ENCODE measurements at regions not wholly inside any gene's neighbourhood (a gene's known extent, or its start where the extent isn't known, plus 50 kb on each side); places are given as distances from the start of the nearest gene placed in this dataset.

- H3K4me3 Mint-ChIP-seq = no peak overlapping the region
- TF ChIP-seq, protein P1, sequence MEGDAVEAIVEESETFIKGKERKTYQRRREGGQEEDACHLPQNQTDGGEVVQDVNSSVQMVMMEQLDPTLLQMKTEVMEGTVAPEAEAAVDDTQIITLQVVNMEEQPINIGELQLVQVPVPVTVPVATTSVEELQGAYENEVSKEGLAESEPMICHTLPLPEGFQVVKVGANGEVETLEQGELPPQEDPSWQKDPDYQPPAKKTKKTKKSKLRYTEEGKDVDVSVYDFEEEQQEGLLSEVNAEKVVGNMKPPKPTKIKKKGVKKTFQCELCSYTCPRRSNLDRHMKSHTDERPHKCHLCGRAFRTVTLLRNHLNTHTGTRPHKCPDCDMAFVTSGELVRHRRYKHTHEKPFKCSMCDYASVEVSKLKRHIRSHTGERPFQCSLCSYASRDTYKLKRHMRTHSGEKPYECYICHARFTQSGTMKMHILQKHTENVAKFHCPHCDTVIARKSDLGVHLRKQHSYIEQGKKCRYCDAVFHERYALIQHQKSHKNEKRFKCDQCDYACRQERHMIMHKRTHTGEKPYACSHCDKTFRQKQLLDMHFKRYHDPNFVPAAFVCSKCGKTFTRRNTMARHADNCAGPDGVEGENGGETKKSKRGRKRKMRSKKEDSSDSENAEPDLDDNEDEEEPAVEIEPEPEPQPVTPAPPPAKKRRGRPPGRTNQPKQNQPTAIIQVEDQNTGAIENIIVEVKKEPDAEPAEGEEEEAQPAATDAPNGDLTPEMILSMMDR (IDR thresholded peaks at IDR 0.05; ENCODE audit: unreplicated experiment in 3 of 3) = no peak
- H3K27me3 Mint-ChIP-seq (ENCODE audit: low read depth) = no peaks in the 10 kb centered on the region
- H3K36me3 Mint-ChIP-seq (ENCODE audit: low read depth) = no peaks in the 10 kb centered on the region
- no peak overlapping the region for H3K27ac Mint-ChIP-seq
- no peaks in the 10 kb centered on the region for H3K4me1 Mint-ChIP-seq
- H3K9me3 Mint-ChIP-seq = no peaks in the 10 kb centered on the region
Observed at GRCh38 chr16:59052231-59052630, 318.1 kb upstream of the GOT2 start.

- Mint-ChIP-seq H3K36me3 (ENCODE audit: low read depth) (no peaks in the 10 kb centered on the region), H3K4me1 (no peaks in the 10 kb centered on the region), H3K9me3 (no peaks in the 10 kb centered on the region), H3K4me3 (no peak overlapping the region), H3K27me3 (ENCODE audit: low read depth) (no peaks in the 10 kb centered on the region), H3K27ac (no peak overlapping the region)
- TF ChIP-seq, protein P1 (IDR thresholded peaks at IDR 0.05; ENCODE audit: unreplicated experiment in 3 of 3) = no peak
Observed at GRCh38 chr16:59048876-59049275, 314.8 kb upstream of the GOT2 start.

GRCh38 chr16:59047114-59047513 is 313.0 kb upstream of the GOT2 start:
- Mint-ChIP-seq H3K36me3 (ENCODE audit: low read depth) (no peaks in the 10 kb centered on the region), H3K4me1 (no peaks in the 10 kb centered on the region), H3K9me3 (no peaks in the 10 kb centered on the region), H3K27me3 (ENCODE audit: low read depth) (peaks cover 6% of the 10 kb centered on the region), H3K27ac (no peak overlapping the region), H3K4me3 (no peak overlapping the region)
- TF ChIP-seq, protein P1 (IDR thresholded peaks at IDR 0.05; ENCODE audit: unreplicated experiment in 3 of 3) = no peak

DNA sequence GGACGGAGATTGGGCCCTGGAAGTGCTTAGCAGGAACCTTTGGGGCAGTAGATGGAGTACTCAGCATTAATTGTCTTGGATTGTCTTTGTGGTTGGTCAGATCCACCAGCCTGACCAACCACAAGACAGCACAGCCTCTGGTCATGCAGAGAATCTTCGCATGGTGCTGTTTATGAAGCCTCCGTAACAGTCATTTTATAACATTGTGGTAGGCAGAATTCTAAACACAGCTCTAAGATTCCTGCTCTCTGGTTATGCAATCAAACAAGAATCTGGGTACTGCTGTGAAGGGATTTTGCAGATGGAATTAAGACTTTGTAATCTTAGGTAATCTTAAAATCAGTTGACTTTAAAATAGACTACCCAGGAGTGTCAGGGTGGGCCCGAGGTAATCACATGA is 312.2 kb upstream of the GOT2 start:
- TF ChIP-seq, protein P1 (IDR thresholded peaks at IDR 0.05; ENCODE audit: unreplicated experiment in 3 of 3) = no peak
- Mint-ChIP-seq H3K27ac (no peak overlapping the region), H3K9me3 (no peaks in the 10 kb centered on the region), H3K4me1 (no peaks in the 10 kb centered on the region), H3K4me3 (no peak overlapping the region), H3K36me3 (ENCODE audit: low read depth) (no peaks in the 10 kb centered on the region), H3K27me3 (ENCODE audit: low read depth) (peaks cover 6% of the 10 kb centered on the region)

DNA sequence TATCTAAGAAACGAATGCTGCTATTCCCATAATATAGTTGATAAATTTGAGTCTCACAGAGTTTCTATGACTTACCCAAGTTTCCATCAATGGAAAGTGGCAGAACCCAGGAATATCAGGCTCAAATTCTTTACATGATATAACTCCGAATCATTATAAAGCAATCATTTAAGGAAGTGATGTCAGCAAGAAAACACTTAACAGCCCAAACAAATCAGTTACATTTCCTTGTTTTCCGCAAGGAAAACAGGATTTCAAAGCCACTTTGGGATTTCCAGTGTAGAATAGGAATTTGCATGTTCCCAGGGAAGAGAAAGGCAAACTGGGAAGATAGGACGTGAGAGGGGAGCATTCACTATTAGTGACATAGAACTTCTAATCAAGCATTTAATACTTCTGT is 311.4 kb upstream of the GOT2 start:
- H3K9me3 Mint-ChIP-seq = no peaks in the 10 kb centered on the region
- TF ChIP-seq, protein P1 (IDR thresholded peaks at IDR 0.05; ENCODE audit: unreplicated experiment in 3 of 3) = no peak

DNA sequence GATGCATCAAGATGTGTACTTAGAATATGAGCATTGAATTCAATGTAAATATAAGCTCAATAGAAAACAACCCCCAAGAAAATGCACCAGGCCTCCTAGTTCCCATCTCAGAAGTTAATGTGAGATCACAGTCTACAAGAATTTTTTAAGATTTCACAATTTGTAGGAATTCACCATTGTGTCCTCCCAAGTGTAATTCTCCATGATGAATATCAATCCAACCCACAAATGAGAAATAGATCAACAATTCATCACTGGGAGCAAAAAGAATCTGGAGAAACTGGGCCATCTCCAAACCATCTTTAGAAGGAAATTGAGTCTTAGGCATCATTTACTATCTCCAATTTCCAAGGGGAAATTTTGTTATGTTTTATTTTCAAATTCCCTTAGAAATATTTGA is 310.5 kb upstream of the GOT2 start:
- peaks cover 6% of the 10 kb centered on the region for H3K27me3 Mint-ChIP-seq (ENCODE audit: low read depth)
- no peaks in the 10 kb centered on the region for H3K9me3 Mint-ChIP-seq
- no peaks in the 10 kb centered on the region for H3K36me3 Mint-ChIP-seq (ENCODE audit: low read depth)
- H3K4me1 Mint-ChIP-seq = no peaks in the 10 kb centered on the region
- no peak overlapping the region for H3K4me3 Mint-ChIP-seq
- TF ChIP-seq, protein P1 (IDR thresholded peaks at IDR 0.05; ENCODE audit: unreplicated experiment in 3 of 3) = no peak
- no peak overlapping the region for H3K27ac Mint-ChIP-seq

More for the DNA sequence above, 311.4 kb upstream of the GOT2 start:
- Mint-ChIP-seq H3K36me3 (ENCODE audit: low read depth) (no peaks in the 10 kb centered on the region), H3K4me3 (no peak overlapping the region), H3K4me1 (no peaks in the 10 kb centered on the region), H3K27me3 (ENCODE audit: low read depth) (peaks cover 6% of the 10 kb centered on the region), H3K27ac (no peak overlapping the region)

Measured in nephron (organoid).